Spleen (tissue), 11 donors: ENCODE measurements at regions not wholly inside any gene's neighbourhood (a gene's known extent, or its start where the extent isn't known, plus 50 kb on each side); places are given as distances from the start of the nearest gene placed in this dataset.

Source experiments
- DNase-seq: peaks from one replicate; pipeline ENCODE4 v3.0.0-alpha.2; 2020
- H3K27ac ChIP-seq, 8 donors: fragments of 200-600 bp; sonication (generic) in 7 of 8; 1 replicate in 4 of 8; 2 replicates in 4 of 8; pipeline versions ENCODE4 v1.5.0 to v1.8.0; 2016 to 2021; ENCODE audit warnings: inconsistent platforms in 4 of 8, mild to moderate bottlenecking in 4 of 8, moderate library complexity in 1 of 8
- H3K27me3 ChIP-seq, 7 donors: fragments of 200-600 bp; sonication (generic) in 6 of 7; replicated peaks in 1 of 7; 1 replicate in 4 of 7; 2 replicates in 3 of 7; pipeline versions ENCODE4 v1.5.0 to v1.8.0; 2016 to 2021; ENCODE audit warnings: inconsistent platforms in 3 of 7, mild to moderate bottlenecking in 1 of 7
- H3K36me3 ChIP-seq, 6 donors: fragments of 200-600 bp; sonication (generic) in 5 of 6; 1 replicate in 4 of 6; 2 replicates in 2 of 6; pipeline versions ENCODE4 v1.5.0 to v1.8.0; 2016 to 2021; ENCODE audit warnings: inconsistent platforms in 2 of 6
- H3K4me1 ChIP-seq, 6 donors: fragments of 200-600 bp; sonication (generic) in 5 of 6; 1 replicate in 3 of 6; 2 replicates in 3 of 6; pipeline versions ENCODE4 v1.5.0 to v1.8.0; 2016 to 2021; ENCODE audit warnings: inconsistent platforms in 3 of 6
- H3K4me3 ChIP-seq, 8 donors: fragments of 200-600 bp; sonication (generic) in 7 of 8; 1 replicate in 4 of 8; 2 replicates in 4 of 8; pipeline versions ENCODE4 v1.5.0 to v1.8.0; 2016 to 2021; ENCODE audit warnings: inconsistent platforms in 4 of 8, mild to moderate bottlenecking in 4 of 8, moderate library complexity in 2 of 8
- H3K9me3 ChIP-seq, 8 donors: fragments of 200-600 bp; sonication (generic) in 7 of 8; 1 replicate in 4 of 8; 2 replicates in 4 of 8; pipeline versions ENCODE4 v1.5.0 to v1.8.0; 2016 to 2021; ENCODE audit warnings: inconsistent platforms in 4 of 8
- POLR2A ChIP-seq, 3 donors: fragments of 450-650 bp; IDR thresholded peaks; one replicate each; pipeline ENCODE4 v1.5.1; 2017; ENCODE audit warnings: antibody characterized with exemption in 3 of 3, mild to moderate bottlenecking in 1 of 3
- POLR2AphosphoS5 ChIP-seq, 3 donors: sonication (generic); formaldehyde crosslinking; IDR thresholded peaks; one replicate each; pipeline ENCODE4 v1.5.1; 2017; ENCODE audit warnings: antibody characterized with exemption in 3 of 3
- WGBS, 5 donors: extraction: QIAGEN DNeasy Blood & Tissue Kit in 3 of 5; methylation state at CpG; one replicate each; pipeline versions ENCODE4 v1.1.5 to v1.1.7; 2013 to 2018; 5-methylcytosine and 5-hydroxymethylcytosine counted together
- intact Hi-C: fragments of 100-400 bp; cut with DNase I; formaldehyde crosslinking; loops from one replicate; pipeline ENCODE4 v1.15.0; 2023; ENCODE audit warnings: low total_unique reads
- TF ChIP-seq, protein P1 (sequence below), 11 experiments: fragments of 200-600 bp in 7 of 11; fragments of 450-650 bp in 4 of 11; sonication (generic) in 4 of 11; IDR thresholded peaks in 8 of 11; conservative IDR thresholded peaks in 3 of 11; 1 replicate in 7 of 11; 2 replicates in 4 of 11; pipeline versions ENCODE4 v1.4.0 to v1.8.0; 2016 to 2021; ENCODE audit warnings: antibody characterized with exemption in 11 of 11, inconsistent platforms in 4 of 11, mild to moderate bottlenecking in 1 of 11
- donor health status: healthy with polysubstance abuse.
- donor health status: DM: no; HTN: no; CAD: no; lungs with moderate emphysema.
- donor health status: DM: no; HTN: no; CAD: no.
- donor health status: Bipolar disorder and iron deficiency.
- donor health status: healthy.
- donor health status: DM: no; HTN: no; CAD: no.
- donor health status: DM: yes; HTN: yes; CAD: no.

DNA sequence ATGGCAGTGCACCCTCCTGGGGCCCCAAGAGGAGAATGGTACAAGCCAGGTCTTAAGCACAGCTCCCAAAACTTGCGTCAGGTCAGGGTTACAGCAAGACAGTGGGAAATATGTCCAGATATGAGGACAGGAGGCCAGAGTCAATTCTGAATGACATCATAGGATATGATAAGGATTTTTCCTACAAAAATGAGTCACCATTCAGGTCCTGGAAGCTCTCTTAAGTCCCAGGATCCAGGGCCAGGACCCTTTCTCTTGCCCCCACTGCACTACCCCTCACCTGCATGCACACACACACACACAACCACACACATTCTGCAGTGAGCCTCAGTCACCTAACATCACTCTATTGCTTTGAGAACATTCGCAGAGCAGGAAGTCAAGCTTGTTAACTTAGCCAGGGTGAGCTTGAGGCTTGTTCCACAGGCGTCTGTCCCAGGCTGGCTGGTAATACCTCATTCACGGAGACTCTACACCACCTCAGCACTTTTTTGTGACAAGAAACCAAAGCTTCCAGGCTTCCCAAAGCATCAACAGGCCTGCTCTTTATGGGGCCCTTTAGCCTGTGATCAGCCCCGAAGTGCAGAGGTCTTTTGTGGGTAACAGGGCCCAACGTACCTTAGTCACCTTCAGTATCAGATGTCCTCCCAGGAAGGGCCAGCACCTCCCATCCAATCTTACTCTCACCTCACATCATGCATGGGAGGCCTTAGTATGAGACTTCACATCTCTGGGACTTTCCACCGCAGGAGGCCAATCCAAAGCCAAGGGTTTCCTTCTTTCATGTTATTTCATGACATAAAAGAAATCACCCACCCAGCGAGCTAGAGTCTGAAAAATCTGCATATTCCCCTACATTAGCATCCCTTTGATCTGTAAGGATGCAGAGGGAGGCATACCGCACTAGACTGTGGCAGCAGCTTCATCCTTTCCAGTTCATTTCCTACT, 74.0 kb upstream of the LIPC start:
- H3K4me1 ChIP-seq = peaks cover 0 to 11% (median under 1%) of the 10 kb centered on the region in 6 donors
- TF ChIP-seq POLR2AphosphoS5 (IDR thresholded peaks at IDR 0.05) = no peak
- TF ChIP-seq, protein P1, sequence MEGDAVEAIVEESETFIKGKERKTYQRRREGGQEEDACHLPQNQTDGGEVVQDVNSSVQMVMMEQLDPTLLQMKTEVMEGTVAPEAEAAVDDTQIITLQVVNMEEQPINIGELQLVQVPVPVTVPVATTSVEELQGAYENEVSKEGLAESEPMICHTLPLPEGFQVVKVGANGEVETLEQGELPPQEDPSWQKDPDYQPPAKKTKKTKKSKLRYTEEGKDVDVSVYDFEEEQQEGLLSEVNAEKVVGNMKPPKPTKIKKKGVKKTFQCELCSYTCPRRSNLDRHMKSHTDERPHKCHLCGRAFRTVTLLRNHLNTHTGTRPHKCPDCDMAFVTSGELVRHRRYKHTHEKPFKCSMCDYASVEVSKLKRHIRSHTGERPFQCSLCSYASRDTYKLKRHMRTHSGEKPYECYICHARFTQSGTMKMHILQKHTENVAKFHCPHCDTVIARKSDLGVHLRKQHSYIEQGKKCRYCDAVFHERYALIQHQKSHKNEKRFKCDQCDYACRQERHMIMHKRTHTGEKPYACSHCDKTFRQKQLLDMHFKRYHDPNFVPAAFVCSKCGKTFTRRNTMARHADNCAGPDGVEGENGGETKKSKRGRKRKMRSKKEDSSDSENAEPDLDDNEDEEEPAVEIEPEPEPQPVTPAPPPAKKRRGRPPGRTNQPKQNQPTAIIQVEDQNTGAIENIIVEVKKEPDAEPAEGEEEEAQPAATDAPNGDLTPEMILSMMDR (IDR thresholded peaks at IDR 0.05 in 8 of 11, conservative IDR thresholded peaks at IDR 0.05 in 3 of 11) = no peak
- no peak for TF ChIP-seq POLR2A (IDR thresholded peaks at IDR 0.05)
- no peaks in the 10 kb centered on the region for H3K9me3 ChIP-seq
- H3K36me3 ChIP-seq = no peaks in the 10 kb centered on the region
- no peak overlapping the region for H3K4me3 ChIP-seq
- peaks cover 0 to 3% (median 0%) of the 10 kb centered on the region in 7 donors for H3K27me3 ChIP-seq
- DNase-seq = no peak
- 73 to 84% (median 81%) methylated on average over 9 of the region's 9 CpGs for WGBS, 5 donors
- no peak overlapping the region for H3K27ac ChIP-seq
- intact Hi-C loops = no loop called here

DNA sequence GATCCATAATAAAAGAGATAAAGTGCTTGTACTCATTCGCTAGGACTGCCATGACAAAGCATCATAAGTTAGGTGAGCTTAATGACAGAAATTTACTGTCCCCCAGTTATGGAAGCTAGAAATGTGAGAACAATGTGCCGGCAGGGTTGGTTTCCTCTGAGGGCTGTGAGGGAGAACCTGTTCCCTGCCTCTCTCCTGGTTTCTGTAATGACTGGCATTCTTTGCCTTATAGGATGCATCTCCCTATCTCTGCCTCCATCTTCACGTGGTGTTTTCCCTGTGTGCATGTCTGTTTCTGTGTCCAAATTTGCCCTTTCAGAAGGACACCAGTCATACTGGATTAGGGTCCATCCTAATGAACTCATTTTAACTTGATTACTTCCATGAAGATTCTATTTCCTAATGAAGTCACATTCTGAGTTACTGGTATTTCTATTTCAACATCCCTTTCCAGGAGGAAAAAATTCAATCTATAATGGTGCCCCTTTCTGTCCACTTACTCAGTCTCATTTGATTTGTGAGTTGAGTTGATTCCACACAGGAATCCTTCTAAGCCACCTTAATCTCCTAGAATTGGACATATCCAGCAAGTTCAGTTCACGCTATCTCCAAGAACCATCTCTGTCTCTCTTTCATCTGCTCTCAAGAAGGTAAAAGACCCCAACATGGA, 71.2 kb upstream of the LIPC start:
- Histone ChIP-seq H3K4me3 (no peak overlapping the region), H3K4me1 (peaks cover 0 to 20% (median 7%) of the 10 kb centered on the region in 6 donors), H3K27me3 (no peaks in the 10 kb centered on the region), H3K36me3 (no peaks in the 10 kb centered on the region), H3K27ac (no peak overlapping the region), H3K9me3 (no peaks in the 10 kb centered on the region)
- 83 to 97% (median 88%) methylated on average over 4 of the region's 4 CpGs for WGBS, 5 donors
- no peak for DNase-seq
- intact Hi-C loops = no loop called here
- TF ChIP-seq POLR2A (IDR thresholded peaks at IDR 0.05) = no peak
- TF ChIP-seq, protein P1 (IDR thresholded peaks at IDR 0.05 in 8 of 11, conservative IDR thresholded peaks at IDR 0.05 in 3 of 11) = no peak
- no peak for TF ChIP-seq POLR2AphosphoS5 (IDR thresholded peaks at IDR 0.05)

DNA sequence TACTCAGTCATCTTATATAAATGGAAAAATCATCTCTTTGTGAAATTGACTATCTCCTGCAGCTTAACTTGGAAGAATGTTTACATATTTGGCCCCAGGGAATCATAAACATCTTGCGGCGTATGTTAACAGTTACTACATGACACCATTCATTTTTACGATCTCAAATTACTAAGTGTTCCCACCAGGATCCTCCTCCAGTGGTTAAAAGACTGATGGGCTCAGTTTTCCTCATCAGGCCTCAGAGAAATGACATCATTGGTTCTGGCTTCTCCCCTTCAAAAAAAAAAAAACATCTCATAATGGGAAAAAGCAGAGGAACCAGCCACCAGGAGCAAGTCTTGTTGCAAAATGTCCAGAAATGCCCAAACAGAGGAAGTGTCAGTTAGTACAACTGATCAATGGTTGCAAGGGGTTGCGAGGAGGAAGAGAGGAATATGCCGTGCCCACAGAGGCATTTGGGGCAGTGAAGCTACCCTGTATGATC, 70.5 kb upstream of the LIPC start:
- H3K4me1 ChIP-seq = peaks cover 0 to 20% (median 7%) of the 10 kb centered on the region in 6 donors
- no peak for DNase-seq
- H3K27me3 ChIP-seq = no peaks in the 10 kb centered on the region
- 63 to 85% (median 75%) methylated on average over 5 of the region's 5 CpGs for WGBS, 5 donors
- no peak overlapping the region for H3K27ac ChIP-seq
- intact Hi-C loops = no loop called here
- no peaks in the 10 kb centered on the region for H3K9me3 ChIP-seq
- no peak overlapping the region for H3K4me3 ChIP-seq
- no peaks in the 10 kb centered on the region for H3K36me3 ChIP-seq
- no peak for TF ChIP-seq POLR2A (IDR thresholded peaks at IDR 0.05)
- no peak for TF ChIP-seq POLR2AphosphoS5 (IDR thresholded peaks at IDR 0.05)
- TF ChIP-seq, protein P1 (IDR thresholded peaks at IDR 0.05 in 8 of 11, conservative IDR thresholded peaks at IDR 0.05 in 3 of 11) = no peak
